NCI-H187 (cell line): ENCODE measurements at regions not wholly inside any gene's neighbourhood (a gene's known extent, or its start where the extent isn't known, plus 50 kb on each side); places are given as distances from the start of the nearest gene placed in this dataset.
"Not testable (repeated sequence)": the region's sequence is repeated elsewhere in the genome, so short reads cannot be mapped to it uniquely, and the experiment has no call there.

Experiments
- DNase-seq, 2 experiments: peaks; one replicate each; lab custom pipeline; 2025; lab: John Stamatoyannopoulos, UW

GRCh38 chr7:131148258-131148657 is 179.4 kb upstream of the MKLN1 start:
- no peak for DNase-seq

- no peak for DNase-seq
Observed at GRCh38 chr7:131148708-131149428, 178.8 kb upstream of the MKLN1 start.

- DNase-seq: no peak
Observed at GRCh38 chr7:131149429-131149773, 178.3 kb upstream of the MKLN1 start.

- no peak for DNase-seq
Observed at GRCh38 chr7:131149840-131150239, 177.8 kb upstream of the MKLN1 start.

- no peak for DNase-seq
Observed at GRCh38 chr7:131151034-131151433, 176.6 kb upstream of the MKLN1 start.

- DNase-seq: no peak
Observed at GRCh38 chr7:131152766-131153165, 174.9 kb upstream of the MKLN1 start.

GRCh38 chr7:131154380-131154779 is 173.3 kb upstream of the MKLN1 start:
- DNase-seq: no peak

- no peak for DNase-seq
Observed at GRCh38 chr7:131157530-131158243, 170.0 kb upstream of the MKLN1 start.

GRCh38 chr7:131158244-131158636 is 169.4 kb upstream of the MKLN1 start:
- DNase-seq: not testable (repeated sequence)

- no peak for DNase-seq
Observed at GRCh38 chr7:131159961-131160361, 167.7 kb upstream of the MKLN1 start.

GRCh38 chr7:131161103-131161502 is 166.6 kb upstream of the MKLN1 start:
- no peak for DNase-seq

GRCh38 chr7:131164025-131164925 is 163.4 kb upstream of the MKLN1 start:
- DNase-seq: no peak

GRCh38 chr7:131166066-131166465 is 161.6 kb upstream of the MKLN1 start:
- DNase-seq: no peak

GRCh38 chr7:131170440-131171271 is 157.0 kb upstream of the MKLN1 start:
- DNase-seq: no peak

- DNase-seq: no peak
Observed at GRCh38 chr7:131173145-131173890, 154.4 kb upstream of the MKLN1 start.

GRCh38 chr7:131174391-131174790 is 153.3 kb upstream of the MKLN1 start:
- no peak for DNase-seq

- no peak for DNase-seq
Observed at GRCh38 chr7:131174855-131175254, 152.8 kb upstream of the MKLN1 start.

GRCh38 chr7:131182446-131183058 is 145.1 kb upstream of the MKLN1 start:
- DNase-seq: no peak

- no peak for DNase-seq
Observed at GRCh38 chr7:131183072-131183471, 144.6 kb upstream of the MKLN1 start.

GRCh38 chr7:131183611-131184119 is 144.0 kb upstream of the MKLN1 start:
- DNase-seq: no peak
